CD4-positive, alpha-beta T cell (primary cell): ENCODE measurements at regions not wholly inside any gene's neighbourhood (a gene's known extent, or its start where the extent isn't known, plus 50 kb on each side); places are given as distances from the start of the nearest gene placed in this dataset.

Experiments used
- ATAC-seq: fragments of 200-7000 bp; cut with Tn5 transposase; one replicate; pipeline ENCODE4 v1.10.0; 2022; ENCODE audit warnings: mild to moderate bottlenecking; ENCODE audit not compliant: poor library complexity
- CTCF ChIA-PET: fragments of 350-600 bp; sonication (Branson Sonifier 250); formaldehyde crosslinking; loops from one replicate; lab custom pipeline; 2021; ENCODE audit warnings: antibody characterized with exemption, inconsistent platforms; lab: Charles Lee
- POLR2A ChIA-PET: fragments of 350-600 bp; sonication (Branson Sonifier 250); formaldehyde crosslinking; loops from one replicate; lab custom pipeline; 2021; ENCODE audit warnings: antibody characterized with exemption, inconsistent platforms; lab: Charles Lee
- DNase-seq, 14 experiments: peaks; one replicate each; pipeline ENCODE4 v3.0.0-alpha.2; 2013 to 2020; ENCODE audit warnings: mixed read lengths in 2 of 14
- H3K27ac ChIP-seq, 2 donors: one replicate each; pipeline versions ENCODE4 v1.5.1 to v1.7.0; 2013; ENCODE audit warnings: low read length in 2 of 2, low read depth in 1 of 2, mild to moderate bottlenecking in 1 of 2
- H3K27me3 ChIP-seq, 2 experiments: 1 replicate in 1 of 2; 2 replicates in 1 of 2; pipeline versions ENCODE4 v1.6.1 to v1.7.0; 2013; ENCODE audit warnings: low read length in 2 of 2, control low read depth in 1 of 2, mild to moderate bottlenecking in 1 of 2, moderate library complexity in 1 of 2; ENCODE audit not compliant: insufficient read depth in 2 of 2, control insufficient read depth in 1 of 2
- H3K36me3 ChIP-seq: one replicate; pipeline ENCODE4 v1.6.1; 2013; ENCODE audit warnings: low read length, control low read depth; ENCODE audit not compliant: insufficient read depth
- H3K4me1 ChIP-seq: one replicate; pipeline ENCODE4 v1.6.1; 2013; ENCODE audit warnings: low read length, control low read depth; ENCODE audit not compliant: insufficient read depth
- H3K4me3 ChIP-seq: one replicate; pipeline ENCODE4 v1.5.1; 2013; ENCODE audit warnings: mild to moderate bottlenecking, low read length, moderate library complexity
- H3K9me3 ChIP-seq, 2 experiments: 1 replicate in 1 of 2; 2 replicates in 1 of 2; pipeline versions ENCODE4 v1.6.1 to v1.7.0; 2013; ENCODE audit warnings: low read length in 2 of 2, mild to moderate bottlenecking in 2 of 2, control low read depth in 1 of 2, moderate library complexity in 1 of 2; ENCODE audit not compliant: control insufficient read depth in 1 of 2, insufficient read depth in 1 of 2
- H3K27ac Mint-ChIP-seq: one replicate; pipeline ENCODE4 v1.8.0; 2020; ENCODE audit warnings: mixed read lengths
- H3K27me3 Mint-ChIP-seq: one replicate; pipeline ENCODE4 v1.8.0; 2021; ENCODE audit warnings: mixed read lengths
- H3K36me3 Mint-ChIP-seq: one replicate; pipeline ENCODE4 v1.8.0; 2021; ENCODE audit warnings: low read depth, mixed read lengths
- H3K4me1 Mint-ChIP-seq: one replicate; pipeline ENCODE4 v1.8.0; 2021; ENCODE audit warnings: low read depth, mixed read lengths
- H3K4me3 Mint-ChIP-seq: one replicate; pipeline ENCODE4 v1.8.0; 2020; ENCODE audit warnings: mild to moderate bottlenecking, mixed read lengths
- H3K9me3 Mint-ChIP-seq: one replicate; pipeline ENCODE4 v1.8.0; 2020; ENCODE audit warnings: mixed read lengths
- intact Hi-C, 2 experiments: fragments of 100-400 bp; cut with DNase I in 1 of 2; cut with micrococcal nuclease in 1 of 2; formaldehyde crosslinking; loops; one replicate each; pipeline versions ENCODE4 v1.15.1 to v1.9.0; 2023 to 2025; cut with DNase I, micrococcal nuclease
- TF ChIP-seq, protein P1 (sequence below): fragments of 200-600 bp; IDR thresholded peaks from one replicate; pipeline ENCODE4 v1.8.0; 2022; ENCODE audit warnings: antibody characterized with exemption, mild to moderate bottlenecking

DNA sequence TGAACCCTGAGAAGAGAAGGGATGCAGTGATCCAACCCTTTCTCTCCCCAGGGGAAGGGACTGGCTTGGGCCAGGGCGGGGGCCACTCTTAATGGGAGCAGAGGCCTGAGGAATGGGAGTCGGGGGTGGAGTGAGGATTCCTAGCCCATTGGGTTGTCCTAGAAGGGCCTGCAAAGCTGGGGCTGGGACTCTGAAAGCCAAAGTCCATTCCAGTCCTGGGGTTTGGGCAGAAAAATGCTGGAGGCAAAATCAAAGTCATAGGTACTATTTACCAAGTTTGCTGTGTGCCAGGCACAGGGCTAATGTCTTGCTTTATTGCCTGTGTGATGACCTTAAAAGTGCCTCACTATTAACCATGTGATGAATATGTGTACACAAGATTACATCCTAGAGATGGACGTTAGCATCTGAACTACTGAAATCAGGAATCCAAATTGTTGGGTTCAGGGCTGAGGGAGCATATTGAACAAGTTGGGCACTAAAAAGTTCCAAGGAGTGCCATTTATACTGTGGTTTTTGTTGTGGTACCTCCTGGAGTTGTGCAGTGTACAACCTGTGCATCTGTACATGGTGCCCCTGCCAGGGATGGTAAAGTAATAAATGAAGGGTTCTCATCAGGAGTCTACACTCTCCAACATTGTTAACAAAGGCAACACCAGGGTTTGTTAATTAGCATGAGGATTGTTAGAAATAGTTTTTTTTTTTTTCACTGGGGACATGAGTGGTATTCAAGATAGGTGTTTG, 84.4 kb upstream of the NKD1 start:
- DNase-seq (no peak), ATAC-seq (no peak)
- H3K4me3 Mint-ChIP-seq, result no peak overlapping the region
- peaks cover 22% of the 10 kb centered on the region for H3K27me3 Mint-ChIP-seq
- peaks cover 8% of the 10 kb centered on the region for H3K4me1 ChIP-seq
- no peaks in the 10 kb centered on the region for H3K9me3 Mint-ChIP-seq
- TF ChIP-seq, protein P1, sequence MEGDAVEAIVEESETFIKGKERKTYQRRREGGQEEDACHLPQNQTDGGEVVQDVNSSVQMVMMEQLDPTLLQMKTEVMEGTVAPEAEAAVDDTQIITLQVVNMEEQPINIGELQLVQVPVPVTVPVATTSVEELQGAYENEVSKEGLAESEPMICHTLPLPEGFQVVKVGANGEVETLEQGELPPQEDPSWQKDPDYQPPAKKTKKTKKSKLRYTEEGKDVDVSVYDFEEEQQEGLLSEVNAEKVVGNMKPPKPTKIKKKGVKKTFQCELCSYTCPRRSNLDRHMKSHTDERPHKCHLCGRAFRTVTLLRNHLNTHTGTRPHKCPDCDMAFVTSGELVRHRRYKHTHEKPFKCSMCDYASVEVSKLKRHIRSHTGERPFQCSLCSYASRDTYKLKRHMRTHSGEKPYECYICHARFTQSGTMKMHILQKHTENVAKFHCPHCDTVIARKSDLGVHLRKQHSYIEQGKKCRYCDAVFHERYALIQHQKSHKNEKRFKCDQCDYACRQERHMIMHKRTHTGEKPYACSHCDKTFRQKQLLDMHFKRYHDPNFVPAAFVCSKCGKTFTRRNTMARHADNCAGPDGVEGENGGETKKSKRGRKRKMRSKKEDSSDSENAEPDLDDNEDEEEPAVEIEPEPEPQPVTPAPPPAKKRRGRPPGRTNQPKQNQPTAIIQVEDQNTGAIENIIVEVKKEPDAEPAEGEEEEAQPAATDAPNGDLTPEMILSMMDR, result no peak
- H3K27me3 ChIP-seq, result peaks cover 9 to 13% of the 10 kb centered on the region in 2 experiments
- POLR2A ChIA-PET, result no interaction called here
- intact Hi-C loops, result no loop called here
- CTCF ChIA-PET, result no interaction called here
- H3K27ac ChIP-seq, result no peak overlapping the region
- H3K27ac Mint-ChIP-seq, result no peak overlapping the region
- H3K4me1 Mint-ChIP-seq, result no peaks in the 10 kb centered on the region
- no peaks in the 10 kb centered on the region for H3K9me3 ChIP-seq
- H3K36me3 Mint-ChIP-seq, result no peaks in the 10 kb centered on the region
- no peak overlapping the region for H3K4me3 ChIP-seq
- H3K36me3 ChIP-seq, result no peaks in the 10 kb centered on the region

DNA sequence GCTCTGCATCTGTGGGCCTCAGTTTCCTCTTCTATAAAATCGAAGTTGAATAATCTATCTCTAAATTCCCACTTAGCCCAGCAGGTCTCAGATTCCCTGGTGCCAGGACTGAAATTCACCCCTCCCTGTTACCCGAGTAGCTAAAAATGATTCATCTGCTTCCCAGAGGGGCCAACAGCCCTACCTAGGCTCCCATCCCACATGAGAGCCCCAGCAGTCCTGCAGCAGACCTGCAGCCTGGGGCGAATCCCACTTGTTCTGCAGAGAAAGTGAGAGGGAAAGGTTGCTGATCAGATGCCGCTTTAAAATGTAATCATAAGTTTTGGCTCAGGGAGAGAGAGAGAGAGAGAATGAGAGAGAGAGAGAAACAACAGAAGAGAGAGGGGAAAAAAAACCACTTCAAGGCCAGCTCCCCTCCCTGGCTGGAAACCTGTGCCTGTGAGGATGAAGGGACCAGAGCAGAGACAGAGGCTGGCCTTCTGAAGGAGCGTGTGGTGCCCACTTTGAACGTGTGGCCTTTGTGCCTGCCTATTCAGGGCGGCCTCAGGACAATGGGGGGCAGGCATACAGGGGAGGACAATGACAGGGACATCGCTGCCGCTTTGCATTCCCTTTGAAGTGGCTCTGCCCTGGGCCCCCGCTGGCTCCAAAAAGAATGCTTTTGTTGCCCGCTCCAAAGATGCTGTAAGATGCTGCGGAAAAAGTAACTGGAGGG, 85.2 kb upstream of the NKD1 start:
- TF ChIP-seq, protein P1, result no peak
- Mint-ChIP-seq H3K4me1 (no peaks in the 10 kb centered on the region), H3K36me3 (no peaks in the 10 kb centered on the region), H3K9me3 (no peaks in the 10 kb centered on the region), H3K27ac (no peak overlapping the region), H3K27me3 (peaks cover 18% of the 10 kb centered on the region), H3K4me3 (no peak overlapping the region)
- Histone ChIP-seq H3K36me3 (no peaks in the 10 kb centered on the region), H3K4me3 (no peak overlapping the region), H3K9me3 (no peaks in the 10 kb centered on the region), H3K27me3 (peaks cover 5 to 9% of the 10 kb centered on the region in 2 experiments), H3K4me1 (peaks cover 3% of the 10 kb centered on the region), H3K27ac (no peak overlapping the region)
- intact Hi-C loops, result no loop called here
- ATAC-seq (no peak), DNase-seq (no peak)
- CTCF ChIA-PET, result no interaction called here
- POLR2A ChIA-PET, result interaction anchor here (0.6 kb wide), 1 partner anchor 161 kb away, joined by 3 read pairs; no protein-coding TSS in a partner anchor

DNA sequence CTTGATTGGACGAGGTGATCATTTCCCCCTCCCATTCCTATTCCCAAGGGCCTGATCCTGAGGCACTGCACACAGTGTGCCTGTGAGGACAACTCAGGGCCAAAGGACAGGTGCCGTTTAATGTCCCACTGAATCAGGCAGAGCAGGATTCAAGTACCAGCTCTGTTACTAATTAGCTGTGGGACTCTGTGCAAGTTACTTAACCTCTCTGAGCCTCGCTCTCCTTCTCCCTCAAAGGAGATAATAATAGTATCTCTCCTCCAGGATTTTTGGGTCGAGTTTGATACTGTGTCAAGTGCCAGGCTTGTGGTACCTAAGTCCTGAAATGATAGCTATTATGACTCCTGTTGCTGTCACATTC, 86.8 kb upstream of the NKD1 start:
- no peaks in the 10 kb centered on the region for H3K36me3 ChIP-seq
- intact Hi-C loops, result no loop called here
- H3K4me3 ChIP-seq, result no peak overlapping the region
- Mint-ChIP-seq H3K4me3 (no peak overlapping the region), H3K9me3 (no peaks in the 10 kb centered on the region), H3K27me3 (peaks cover 7% of the 10 kb centered on the region), H3K4me1 (peaks cover 8% of the 10 kb centered on the region), H3K36me3 (no peaks in the 10 kb centered on the region), H3K27ac (no peak overlapping the region)
- no peak overlapping the region for H3K27ac ChIP-seq
- TF ChIP-seq, protein P1, result no peak
- ATAC-seq (no peak), DNase-seq (no peak)
- ChIA-PET CTCF (no interaction called here), POLR2A (no interaction called here)
- no peaks in the 10 kb centered on the region for H3K9me3 ChIP-seq
- peaks cover 5% of the 10 kb centered on the region in 2 experiments for H3K27me3 ChIP-seq
- H3K4me1 ChIP-seq, result peaks cover 7% of the 10 kb centered on the region
